ENCODE measurements at regions not wholly inside any gene's neighbourhood (a gene's known extent, or its start where the extent isn't known, plus 50 kb on each side); places are given as distances from the start of the nearest gene placed in this dataset.

- Histone ChIP-seq H4K20me1 (ENCODE audit: control insufficient read depth, insufficient read depth, low read depth, low read length) (no peaks in the 10 kb centered on the region), H3K4me3 (ENCODE audit: low read length) (no peak overlapping the region), H3K4me1 (ENCODE audit: control insufficient read depth, low read length) (no peaks in the 10 kb centered on the region), H3K4me2 (ENCODE audit: low read length) (no peak overlapping the region), H3K27ac (ENCODE audit: low read depth, low read length) (no peak overlapping the region), H3K36me3 (ENCODE audit: control insufficient read depth, low read length) (no peaks in the 10 kb centered on the region), H3K27me3 (ENCODE audit: control insufficient read depth, low read length) (no peaks in the 10 kb centered on the region), H3K9me2 (replicated peaks; ENCODE audit: control insufficient read depth, low read length) (no peaks in the 10 kb centered on the region), H3F3A (ENCODE audit: control insufficient read depth, insufficient read depth) (no peaks in the 10 kb centered on the region), H3K9me3 (ENCODE audit: control insufficient read depth, insufficient read depth, low read length) (peaks cover 14% of the 10 kb centered on the region; the same call in 1 of the 2 replicates), H3K79me2 (ENCODE audit: control insufficient read depth, low read length) (no peaks in the 10 kb centered on the region)
- TF ChIP-seq, protein P1, sequence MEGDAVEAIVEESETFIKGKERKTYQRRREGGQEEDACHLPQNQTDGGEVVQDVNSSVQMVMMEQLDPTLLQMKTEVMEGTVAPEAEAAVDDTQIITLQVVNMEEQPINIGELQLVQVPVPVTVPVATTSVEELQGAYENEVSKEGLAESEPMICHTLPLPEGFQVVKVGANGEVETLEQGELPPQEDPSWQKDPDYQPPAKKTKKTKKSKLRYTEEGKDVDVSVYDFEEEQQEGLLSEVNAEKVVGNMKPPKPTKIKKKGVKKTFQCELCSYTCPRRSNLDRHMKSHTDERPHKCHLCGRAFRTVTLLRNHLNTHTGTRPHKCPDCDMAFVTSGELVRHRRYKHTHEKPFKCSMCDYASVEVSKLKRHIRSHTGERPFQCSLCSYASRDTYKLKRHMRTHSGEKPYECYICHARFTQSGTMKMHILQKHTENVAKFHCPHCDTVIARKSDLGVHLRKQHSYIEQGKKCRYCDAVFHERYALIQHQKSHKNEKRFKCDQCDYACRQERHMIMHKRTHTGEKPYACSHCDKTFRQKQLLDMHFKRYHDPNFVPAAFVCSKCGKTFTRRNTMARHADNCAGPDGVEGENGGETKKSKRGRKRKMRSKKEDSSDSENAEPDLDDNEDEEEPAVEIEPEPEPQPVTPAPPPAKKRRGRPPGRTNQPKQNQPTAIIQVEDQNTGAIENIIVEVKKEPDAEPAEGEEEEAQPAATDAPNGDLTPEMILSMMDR (IDR thresholded peaks at IDR 0.05; ENCODE audit: low read depth, low read length, poor library complexity, severe bottlenecking) = no peak
- no peak for TF ChIP-seq EZH2phosphoT487 (IDR thresholded peaks at IDR 0.05; ENCODE audit: borderline replicate concordance, low read length)
These were observed 64.2 kb upstream of the GNAI1 start for GRCh38 chr7:80070391-80070790.

- TF ChIP-seq, protein P1 (IDR thresholded peaks at IDR 0.05; ENCODE audit: low read depth, low read length, poor library complexity, severe bottlenecking) = no peak
- TF ChIP-seq EZH2phosphoT487 (IDR thresholded peaks at IDR 0.05; ENCODE audit: borderline replicate concordance, low read length) = no peak
- H3K27me3 ChIP-seq (ENCODE audit: control insufficient read depth, low read length) = no peaks in the 10 kb centered on the region
- peaks cover 9% of the 10 kb centered on the region; the same call in 1 of the 2 replicates for H3K9me3 ChIP-seq (ENCODE audit: control insufficient read depth, insufficient read depth, low read length)
- H3F3A ChIP-seq (ENCODE audit: control insufficient read depth, insufficient read depth) = no peaks in the 10 kb centered on the region
- H3K4me2 ChIP-seq (ENCODE audit: low read length) = no peak overlapping the region
- no peaks in the 10 kb centered on the region for H4K20me1 ChIP-seq (ENCODE audit: control insufficient read depth, insufficient read depth, low read depth, low read length)
- no peak overlapping the region for H3K27ac ChIP-seq (ENCODE audit: low read depth, low read length)
- H3K79me2 ChIP-seq (ENCODE audit: control insufficient read depth, low read length) = no peaks in the 10 kb centered on the region
- H3K36me3 ChIP-seq (ENCODE audit: control insufficient read depth, low read length) = no peaks in the 10 kb centered on the region
- H3K4me1 ChIP-seq (ENCODE audit: control insufficient read depth, low read length) = no peaks in the 10 kb centered on the region
- no peaks in the 10 kb centered on the region for H3K9me2 ChIP-seq (replicated peaks; ENCODE audit: control insufficient read depth, low read length)
- H3K4me3 ChIP-seq (ENCODE audit: low read length) = no peak overlapping the region
These were observed 68.0 kb upstream of the GNAI1 start for GRCh38 chr7:80066639-80067038.

DNA sequence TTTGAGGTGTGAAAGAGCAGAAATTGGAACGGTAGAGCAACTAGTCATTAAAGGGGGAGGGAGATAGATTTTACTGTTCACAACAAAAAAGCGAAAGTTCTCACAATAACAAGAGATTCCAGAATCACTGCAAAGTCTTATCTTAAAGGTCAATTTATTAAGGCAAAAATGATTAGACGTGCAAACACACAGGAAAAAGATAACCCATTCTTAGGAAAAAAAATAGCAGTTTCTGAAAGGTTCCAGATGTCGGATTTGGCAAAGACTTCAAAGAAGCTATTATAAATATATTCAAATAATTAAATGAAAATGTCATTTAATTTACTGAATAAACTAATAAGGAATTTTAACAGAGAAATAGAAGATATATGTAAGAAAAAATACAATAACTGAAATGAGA lies 70.8 kb upstream of the GNAI1 start:
- Histone ChIP-seq H3K4me1 (ENCODE audit: control insufficient read depth, low read length) (no peaks in the 10 kb centered on the region), H3K9me2 (replicated peaks; ENCODE audit: control insufficient read depth, low read length) (no peaks in the 10 kb centered on the region), H3K4me2 (ENCODE audit: low read length) (no peak overlapping the region), H3K36me3 (ENCODE audit: control insufficient read depth, low read length) (no peaks in the 10 kb centered on the region), H3K9me3 (ENCODE audit: control insufficient read depth, insufficient read depth, low read length) (peaks cover 9% of the 10 kb centered on the region; the same call in 1 of the 2 replicates), H4K20me1 (ENCODE audit: control insufficient read depth, insufficient read depth, low read depth, low read length) (no peaks in the 10 kb centered on the region), H3K79me2 (ENCODE audit: control insufficient read depth, low read length) (no peaks in the 10 kb centered on the region), H3K27me3 (ENCODE audit: control insufficient read depth, low read length) (no peaks in the 10 kb centered on the region), H3K4me3 (ENCODE audit: low read length) (no peak overlapping the region), H3F3A (ENCODE audit: control insufficient read depth, insufficient read depth) (no peaks in the 10 kb centered on the region), H3K27ac (ENCODE audit: low read depth, low read length) (no peak overlapping the region)
- TF ChIP-seq, protein P1 (IDR thresholded peaks at IDR 0.05; ENCODE audit: low read depth, low read length, poor library complexity, severe bottlenecking) = no peak
- no peak for TF ChIP-seq EZH2phosphoT487 (IDR thresholded peaks at IDR 0.05; ENCODE audit: borderline replicate concordance, low read length)
